Common myeloid progenitor, CD34-positive (primary cell): ENCODE measurements at regions not wholly inside any gene's neighbourhood (a gene's known extent, or its start where the extent isn't known, plus 50 kb on each side); places are given as distances from the start of the nearest gene placed in this dataset.
"Not testable (repeated sequence)": the region's sequence is repeated elsewhere in the genome, so short reads cannot be mapped to it uniquely, and the experiment has no call there.

Source experiments
- CTCF ChIA-PET: fragments of 350-600 bp; sonication (Branson Sonifier 250); formaldehyde crosslinking; loops from one replicate; lab custom pipeline; 2021; ENCODE audit warnings: antibody characterized with exemption; lab: Charles Lee
- POLR2A ChIA-PET: fragments of 350-600 bp; sonication (Branson Sonifier 250); formaldehyde crosslinking; loops from one replicate; lab custom pipeline; 2021; ENCODE audit warnings: antibody characterized with exemption; lab: Charles Lee
- DNase-seq, 3 donors: peaks; one replicate each; pipeline versions ENCODE4 v3.0.0 to v3.0.0-alpha.2; 2013
- H3K27ac ChIP-seq, 2 experiments: 1 replicate in 1 of 2; 2 replicates in 1 of 2; pipeline ENCODE4 v1.7.0; 2013; ENCODE audit warnings: inconsistent platforms in 2 of 2, low read length in 2 of 2, mild to moderate bottlenecking in 2 of 2, low read depth in 1 of 2, moderate library complexity in 1 of 2; ENCODE audit not compliant: severe bottlenecking in 2 of 2, insufficient read depth in 1 of 2, poor library complexity in 1 of 2
- H3K27me3 ChIP-seq, 5 experiments: replicated peaks in 2 of 5; 1 replicate in 3 of 5; 2 replicates in 2 of 5; pipeline versions ENCODE4 v1.6.1 to v1.7.0; 2013; ENCODE audit warnings: low read length in 4 of 5, mild to moderate bottlenecking in 2 of 5, moderate library complexity in 2 of 5, inconsistent platforms in 1 of 5; ENCODE audit not compliant: insufficient read depth in 5 of 5, control insufficient read depth in 4 of 5
- H3K36me3 ChIP-seq, 4 experiments: 1 replicate in 2 of 4; 2 replicates in 2 of 4; pipeline versions ENCODE4 v1.6.1 to v1.7.0; 2013; ENCODE audit warnings: low read length in 3 of 4, control low read depth in 1 of 4, mild to moderate bottlenecking in 1 of 4; ENCODE audit not compliant: control insufficient read depth in 4 of 4, insufficient read depth in 4 of 4
- H3K4me1 ChIP-seq, 4 experiments: 1 replicate in 3 of 4; 2 replicates in 1 of 4; pipeline versions ENCODE4 v1.6.1 to v1.7.1; 2013; ENCODE audit warnings: low read length in 3 of 4, mild to moderate bottlenecking in 3 of 4, control low read depth in 1 of 4, inconsistent platforms in 1 of 4, moderate library complexity in 1 of 4; ENCODE audit not compliant: control insufficient read depth in 4 of 4, insufficient read depth in 4 of 4; ENCODE audit errors: control extremely low read depth in 1 of 4
- H3K4me3 ChIP-seq, 7 experiments: 1 replicate in 4 of 7; 2 replicates in 3 of 7; pipeline versions ENCODE4 v1.5.1 to v1.7.0; 2013; ENCODE audit warnings: mild to moderate bottlenecking in 7 of 7, low read length in 6 of 7, moderate library complexity in 6 of 7, inconsistent platforms in 2 of 7, low read depth in 2 of 7, control low read depth in 1 of 7; ENCODE audit not compliant: insufficient read depth in 4 of 7, control insufficient read depth in 1 of 7; ENCODE audit errors: extremely low read depth in 1 of 7
- H3K9me3 ChIP-seq, 5 experiments: 1 replicate in 4 of 5; 2 replicates in 1 of 5; pipeline versions ENCODE4 v1.6.1 to v1.7.1; 2013; ENCODE audit warnings: low read length in 4 of 5, mild to moderate bottlenecking in 2 of 5, inconsistent platforms in 1 of 5, low read depth in 1 of 5, moderate library complexity in 1 of 5; ENCODE audit not compliant: control insufficient read depth in 4 of 5, insufficient read depth in 2 of 5; ENCODE audit errors: control extremely low read depth in 1 of 5
- WGBS: methylation state at CpG from one replicate; pipeline ENCODE4 v1.1.5; 2013; ENCODE audit not compliant: insufficient coverage; 5-methylcytosine and 5-hydroxymethylcytosine counted together

DNA sequence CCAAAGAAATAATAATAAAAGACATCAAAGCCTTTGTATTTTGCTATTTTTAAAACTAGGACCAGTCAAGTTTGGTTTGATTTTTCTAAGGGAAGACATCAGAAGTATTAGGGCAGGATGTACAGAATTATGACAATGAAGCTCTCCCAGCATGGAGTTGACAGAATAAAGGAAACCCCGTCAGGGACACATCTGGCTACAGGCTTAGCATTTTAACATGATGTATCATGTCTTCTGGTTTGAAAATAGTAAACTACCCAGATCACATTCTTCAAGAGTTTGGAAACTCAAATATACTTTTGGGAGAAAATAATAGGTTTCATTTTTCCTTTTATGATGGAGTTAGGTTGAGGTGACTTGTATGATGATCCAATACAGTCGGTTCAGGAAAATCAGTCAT is 552.0 kb upstream of the CDH2 start:
- no peak overlapping the region for H3K4me3 ChIP-seq
- POLR2A ChIA-PET, result no interaction called here
- no peaks in the 10 kb centered on the region for H3K36me3 ChIP-seq
- DNase-seq, result no peak
- H3K4me1 ChIP-seq, result no peaks in the 10 kb centered on the region
- H3K9me3 ChIP-seq, result no peaks in the 10 kb centered on the region
- 83% methylated on average over 1 of the region's 2 CpGs for WGBS
- H3K27me3 ChIP-seq, result no peaks in the 10 kb centered on the region
- no peak overlapping the region for H3K27ac ChIP-seq
- CTCF ChIA-PET, result no interaction called here

GRCh38 chr18:28727189-28727588 is 550.3 kb upstream of the CDH2 start:
- POLR2A ChIA-PET, result interaction anchor here (0.6 kb wide), 1 partner anchor 152 kb away, joined by 3 read pairs; no protein-coding TSS in a partner anchor
- H3K36me3 ChIP-seq, H3K27me3 ChIP-seq, H3K9me3 ChIP-seq, DNase-seq, CTCF ChIA-PET, H3K27ac ChIP-seq, H3K4me3 ChIP-seq, H3K4me1 ChIP-seq: not testable (repeated sequence)
- 100% methylated on average over 1 of the region's 4 CpGs for WGBS

- Histone ChIP-seq H3K27ac (no peak overlapping the region), H3K9me3 (no peaks in the 10 kb centered on the region), H3K4me3 (no peak overlapping the region), H3K27me3 (no peaks in the 10 kb centered on the region), H3K4me1 (no peaks in the 10 kb centered on the region), H3K36me3 (no peaks in the 10 kb centered on the region)
- WGBS, result 89% methylated on average over 1 of the region's 2 CpGs
- DNase-seq, result no peak
- CTCF ChIA-PET, result no interaction called here
- POLR2A ChIA-PET, result no interaction called here
Observed at GRCh38 chr18:28725876-28726275, 548.9 kb upstream of the CDH2 start.

DNA sequence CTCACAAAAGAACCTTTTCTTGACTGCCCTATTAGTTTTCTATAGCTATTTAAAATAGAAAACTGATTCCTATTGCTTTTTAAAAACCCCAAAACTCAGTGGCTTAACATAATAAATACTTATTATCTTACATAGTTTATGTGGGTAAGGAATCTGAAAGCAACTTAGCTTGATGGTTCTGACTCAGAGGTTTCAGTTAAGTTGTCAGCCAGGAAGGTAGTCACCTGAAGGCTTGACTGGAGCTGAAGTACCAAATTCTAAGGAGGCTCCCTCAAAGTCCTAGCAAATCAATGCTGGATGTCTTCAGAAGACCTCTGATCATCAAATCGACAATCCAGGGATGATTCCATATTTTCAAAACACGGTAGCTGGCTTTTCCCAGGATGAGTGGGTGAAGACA is 546.6 kb upstream of the CDH2 start:
- H3K27me3 ChIP-seq, result no peaks in the 10 kb centered on the region
- H3K9me3 ChIP-seq, result no peaks in the 10 kb centered on the region
- H3K4me3 ChIP-seq, result no peak overlapping the region
- 100% methylated on average over 2 of the region's 2 CpGs for WGBS
- H3K4me1 ChIP-seq, result no peaks in the 10 kb centered on the region
- H3K27ac ChIP-seq, result no peak overlapping the region
- ChIA-PET CTCF (no interaction called here), POLR2A (no interaction called here)
- H3K36me3 ChIP-seq, result no peaks in the 10 kb centered on the region
- DNase-seq, result no peak

- Histone ChIP-seq H3K4me3 (no peak overlapping the region), H3K27me3 (no peaks in the 10 kb centered on the region), H3K27ac (no peak overlapping the region), H3K9me3 (peaks cover 0 to 4% (median 0%) of the 10 kb centered on the region in 5 experiments), H3K4me1 (no peaks in the 10 kb centered on the region), H3K36me3 (no peaks in the 10 kb centered on the region)
- ChIA-PET POLR2A (no interaction called here), CTCF (no interaction called here)
- no peak for DNase-seq
Observed at GRCh38 chr18:28718696-28719095, 541.8 kb upstream of the CDH2 start.

- H3K36me3 ChIP-seq, result no peaks in the 10 kb centered on the region
- no peak overlapping the region for H3K27ac ChIP-seq
- WGBS, result no CpG with 5 or more reads among the region's 1 CpG
- H3K27me3 ChIP-seq, result no peaks in the 10 kb centered on the region
- H3K9me3 ChIP-seq, result peaks cover 0 to 4% (median 0%) of the 10 kb centered on the region in 5 experiments
- DNase-seq, result no peak
- CTCF ChIA-PET, result no interaction called here
- POLR2A ChIA-PET, result no interaction called here
- H3K4me1 ChIP-seq, result no peaks in the 10 kb centered on the region
- H3K4me3 ChIP-seq, result no peak overlapping the region
Observed at GRCh38 chr18:28716338-28716737, 539.4 kb upstream of the CDH2 start.

DNA sequence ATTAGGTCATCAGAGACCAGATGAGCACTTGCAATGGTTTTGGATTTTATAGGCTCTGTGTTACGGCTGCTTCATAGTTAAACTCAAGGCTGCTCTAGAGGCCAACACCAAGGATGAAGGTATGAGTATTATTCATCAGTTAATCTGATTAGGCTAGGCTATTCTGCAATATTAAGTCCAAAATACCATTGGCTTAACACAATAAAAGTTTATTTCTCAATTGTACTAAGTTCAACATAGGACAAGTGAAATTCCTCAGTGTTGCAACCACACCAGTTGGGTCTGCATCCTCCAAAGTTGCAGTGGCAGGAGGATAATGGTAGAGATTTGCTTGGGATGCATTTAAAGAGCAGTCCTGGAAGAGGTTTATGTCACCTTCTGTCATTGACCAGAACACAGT is 538.3 kb upstream of the CDH2 start:
- 100% methylated on average over 1 of the region's 1 CpG for WGBS
- no peak overlapping the region for H3K27ac ChIP-seq
- no peaks in the 10 kb centered on the region for H3K4me1 ChIP-seq
- H3K27me3 ChIP-seq, result no peaks in the 10 kb centered on the region
- H3K4me3 ChIP-seq, result no peak overlapping the region
- DNase-seq, result no peak
- H3K36me3 ChIP-seq, result no peaks in the 10 kb centered on the region
- H3K9me3 ChIP-seq, result peaks cover 0 to 4% (median 0%) of the 10 kb centered on the region in 5 experiments
- ChIA-PET CTCF (no interaction called here), POLR2A (no interaction called here)
